OCI-LY3 (cell line): ENCODE measurements at regions not wholly inside any gene's neighbourhood (a gene's known extent, or its start where the extent isn't known, plus 50 kb on each side); places are given as distances from the start of the nearest gene placed in this dataset.

Experiments used
- H2AFZ ChIP-seq: fragments of 200-600, 300-600 bp; shearing (Covaris generic); 2 replicates; pipeline ENCODE4 v1.6.0; 2014; ENCODE audit warnings: antibody characterized with exemption, low read depth, low read length
- H3K27ac ChIP-seq: fragments of 200-600, 300-600 bp; sonication (generic); 2 replicates; pipeline ENCODE4 v1.5.1; 2014; ENCODE audit warnings: mild to moderate bottlenecking, low read length, moderate library complexity, mixed read lengths
- H3K27me3 ChIP-seq: fragments of 200-600, 300-600 bp; sonication (generic); 2 replicates; pipeline ENCODE4 v1.6.1; 2014; ENCODE audit warnings: low read depth, low read length, mixed read lengths
- H3K36me3 ChIP-seq: fragments of 200-600, 300-600 bp; sonication (generic); replicated peaks from 2 replicates; pipeline ENCODE3; 2014; ENCODE audit warnings: low read depth, low read length, mixed read lengths
- H3K4me1 ChIP-seq: fragments of 300-600, 200-600 bp; sonication (generic); 2 replicates; pipeline ENCODE4 v1.6.1; 2014; ENCODE audit warnings: low read length, mixed read lengths
- H3K4me2 ChIP-seq: fragments of 200-600, 300-600 bp; sonication (generic); 2 replicates; pipeline ENCODE4 v1.6.1; 2014; ENCODE audit warnings: low read length, mixed read lengths
- H3K4me3 ChIP-seq: fragments of 300-600, 200-600 bp; sonication (generic); 2 replicates; pipeline ENCODE4 v1.5.1; 2014; ENCODE audit warnings: antibody characterized with exemption, mild to moderate bottlenecking, low read length, moderate library complexity
- H3K79me2 ChIP-seq: fragments of 300-600, 200-600 bp; shearing (Covaris generic); 2 replicates; pipeline ENCODE4 v1.6.1; 2014; ENCODE audit warnings: mild to moderate bottlenecking, low read length, mixed read lengths
- H3K9ac ChIP-seq: fragments of 300-600, 200-600 bp; shearing (Covaris generic); 2 replicates; pipeline ENCODE4 v1.6.0; 2014; ENCODE audit warnings: mild to moderate bottlenecking, low read length, moderate library complexity
- H3K9me3 ChIP-seq: fragments of 200-600, 300-600 bp; shearing (Covaris generic); 2 replicates; pipeline ENCODE4 v1.6.1; 2014; ENCODE audit warnings: low read length, mixed read lengths; ENCODE audit not compliant: insufficient read depth
- H4K20me1 ChIP-seq: fragments of 200-600, 300-600 bp; sonication (generic); 2 replicates; pipeline ENCODE4 v1.6.1; 2016; ENCODE audit warnings: low read length, mixed read lengths; ENCODE audit not compliant: insufficient read depth
- EZH2phosphoT487 ChIP-seq: fragments of 200-600 bp; shearing (Covaris generic); IDR thresholded peaks from 2 replicates; pipeline ENCODE4 v1.6.1; 2018; ENCODE audit warnings: antibody characterized with exemption, mixed run types, low read depth
- TF ChIP-seq, protein P1 (sequence below): fragments of 200-600, 300-600 bp; sonication (generic); IDR thresholded peaks from 2 replicates; pipeline ENCODE4 v1.5.1; 2014; ENCODE audit warnings: antibody characterized with exemption, low read length, low read depth

DNA sequence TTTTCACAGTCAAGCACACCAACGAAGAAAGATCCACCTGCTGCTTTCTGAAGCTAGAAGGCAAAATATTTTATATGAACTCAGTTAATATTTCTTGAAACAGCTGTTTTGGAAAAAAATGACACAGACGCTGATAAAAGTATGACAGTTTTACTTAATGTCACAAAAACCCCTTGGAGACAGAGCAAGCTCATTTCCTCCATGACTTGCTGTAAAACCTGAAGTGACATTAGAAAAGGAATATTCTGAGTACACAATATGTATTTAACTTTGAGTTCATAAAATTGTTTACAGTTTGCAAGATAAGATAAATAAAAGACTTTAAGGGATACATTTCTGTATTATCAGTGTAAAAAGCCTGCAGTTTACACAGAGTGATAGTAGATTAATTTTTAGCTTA lies 105.4 kb downstream of the DSEL start:
- H3K4me2 ChIP-seq: no peak overlapping the region
- H3K79me2 ChIP-seq: no peaks in the 10 kb centered on the region
- no peak overlapping the region for H3K9ac ChIP-seq
- H4K20me1 ChIP-seq: no peaks in the 10 kb centered on the region
- H3K36me3 ChIP-seq: no peaks in the 10 kb centered on the region
- H3K4me3 ChIP-seq: no peak overlapping the region
- H3K9me3 ChIP-seq: no peaks in the 10 kb centered on the region
- H3K4me1 ChIP-seq: no peaks in the 10 kb centered on the region
- H2AFZ ChIP-seq: 0 out of 2 replicates have a peak overlapping the region, but pooled peaks have one; percentile 3
- H3K27ac ChIP-seq: no peak overlapping the region
- TF ChIP-seq EZH2phosphoT487: no peak
- TF ChIP-seq, protein P1, sequence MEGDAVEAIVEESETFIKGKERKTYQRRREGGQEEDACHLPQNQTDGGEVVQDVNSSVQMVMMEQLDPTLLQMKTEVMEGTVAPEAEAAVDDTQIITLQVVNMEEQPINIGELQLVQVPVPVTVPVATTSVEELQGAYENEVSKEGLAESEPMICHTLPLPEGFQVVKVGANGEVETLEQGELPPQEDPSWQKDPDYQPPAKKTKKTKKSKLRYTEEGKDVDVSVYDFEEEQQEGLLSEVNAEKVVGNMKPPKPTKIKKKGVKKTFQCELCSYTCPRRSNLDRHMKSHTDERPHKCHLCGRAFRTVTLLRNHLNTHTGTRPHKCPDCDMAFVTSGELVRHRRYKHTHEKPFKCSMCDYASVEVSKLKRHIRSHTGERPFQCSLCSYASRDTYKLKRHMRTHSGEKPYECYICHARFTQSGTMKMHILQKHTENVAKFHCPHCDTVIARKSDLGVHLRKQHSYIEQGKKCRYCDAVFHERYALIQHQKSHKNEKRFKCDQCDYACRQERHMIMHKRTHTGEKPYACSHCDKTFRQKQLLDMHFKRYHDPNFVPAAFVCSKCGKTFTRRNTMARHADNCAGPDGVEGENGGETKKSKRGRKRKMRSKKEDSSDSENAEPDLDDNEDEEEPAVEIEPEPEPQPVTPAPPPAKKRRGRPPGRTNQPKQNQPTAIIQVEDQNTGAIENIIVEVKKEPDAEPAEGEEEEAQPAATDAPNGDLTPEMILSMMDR: no peak
- no peaks in the 10 kb centered on the region for H3K27me3 ChIP-seq

DNA sequence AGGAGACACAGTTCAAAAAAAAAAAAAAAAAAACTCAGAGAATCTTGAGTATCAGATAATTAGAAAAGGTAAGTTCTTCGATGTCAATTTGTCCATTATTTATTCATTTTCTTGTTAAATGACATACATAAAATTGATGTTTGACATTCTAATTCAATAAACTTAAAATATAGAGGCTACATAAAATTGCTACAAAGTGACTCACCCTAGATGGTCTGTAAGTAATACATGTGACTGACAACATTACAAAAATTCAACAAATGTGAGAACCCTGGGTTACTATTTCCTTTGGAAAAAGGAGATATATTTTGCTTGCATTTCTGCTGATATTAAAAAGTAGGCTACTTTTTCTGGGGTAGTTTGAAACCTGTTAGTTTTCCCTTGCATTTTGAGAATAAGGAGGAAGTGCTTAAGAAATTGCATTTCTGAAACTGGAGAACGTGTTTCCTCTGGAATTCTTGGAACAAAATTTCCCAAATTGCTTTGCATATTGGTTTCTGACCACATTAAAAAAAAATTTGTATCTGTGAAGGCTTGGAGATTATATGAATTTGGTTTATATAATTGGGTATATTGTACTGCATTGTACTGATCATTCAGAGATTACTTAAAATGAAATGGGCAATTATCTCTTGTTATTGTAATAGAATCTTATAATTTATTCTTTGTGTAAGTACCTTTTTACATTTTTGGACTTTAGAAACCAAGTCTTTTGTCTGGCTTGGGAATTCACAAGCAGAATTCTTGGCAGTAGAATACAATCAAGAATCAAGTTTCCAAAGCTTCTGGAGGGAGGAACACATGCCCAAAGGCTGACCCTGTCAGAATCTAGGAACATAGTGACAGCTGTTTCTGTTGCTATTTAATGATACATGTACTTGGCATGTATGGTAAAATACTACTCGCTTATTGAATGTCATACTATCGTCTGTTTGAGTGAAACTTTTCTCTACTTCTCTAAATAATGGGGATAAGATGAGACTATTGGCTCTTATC lies 106.1 kb downstream of the DSEL start:
- no peaks in the 10 kb centered on the region for H3K36me3 ChIP-seq
- 0 out of 2 replicates have a peak overlapping the region, but pooled peaks have one; percentile 3 for H2AFZ ChIP-seq
- no peaks in the 10 kb centered on the region for H3K4me1 ChIP-seq
- no peak for TF ChIP-seq EZH2phosphoT487
- TF ChIP-seq, protein P1: no peak
- no peaks in the 10 kb centered on the region for H3K79me2 ChIP-seq
- H3K27me3 ChIP-seq: no peaks in the 10 kb centered on the region
- no peaks in the 10 kb centered on the region for H3K9me3 ChIP-seq
- no peak overlapping the region for H3K4me3 ChIP-seq
- H4K20me1 ChIP-seq: no peaks in the 10 kb centered on the region
- H3K4me2 ChIP-seq: no peak overlapping the region
- H3K9ac ChIP-seq: no peak overlapping the region
- no peak overlapping the region for H3K27ac ChIP-seq

DNA sequence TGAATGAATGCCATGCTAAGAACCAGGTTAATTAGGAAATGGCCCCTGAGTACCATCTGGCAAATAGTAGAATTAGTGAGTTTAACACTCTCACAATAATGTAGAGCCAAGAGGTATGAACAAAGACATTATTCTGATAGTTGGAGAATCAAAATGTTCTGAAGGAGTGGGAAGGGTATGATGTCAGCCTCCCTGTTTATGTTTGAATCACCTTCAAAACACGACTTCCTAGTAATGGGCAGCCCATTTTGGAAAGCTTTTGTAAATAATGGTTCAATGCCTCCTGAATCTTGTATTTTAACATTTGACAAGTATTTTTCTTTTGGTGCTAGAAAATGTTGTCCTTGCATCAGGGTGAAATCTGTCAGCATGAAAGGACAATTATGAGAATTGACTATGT lies 108.3 kb downstream of the DSEL start:
- TF ChIP-seq, protein P1: no peak
- TF ChIP-seq EZH2phosphoT487: no peak
- peaks cover 2% of the 10 kb centered on the region; the same call in 1 of the 2 replicates for H3K4me1 ChIP-seq

DNA sequence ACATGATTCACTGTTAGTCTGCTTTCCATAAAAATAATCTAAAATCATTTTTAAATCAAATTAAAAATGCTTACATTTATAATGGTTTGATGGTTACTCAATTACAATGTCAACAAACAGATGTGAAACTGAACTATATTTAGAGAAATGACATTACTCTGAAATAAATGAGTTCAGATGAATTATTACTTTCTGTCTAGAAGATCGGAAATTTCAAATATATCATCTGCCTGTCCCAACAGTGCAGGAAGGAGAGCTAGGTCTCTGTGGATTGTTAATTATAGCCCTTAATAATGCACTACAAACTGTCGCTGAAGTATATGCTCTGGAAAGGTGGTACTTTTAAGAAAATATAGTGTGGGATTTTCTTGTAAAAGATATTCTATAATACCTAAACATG lies 109.8 kb downstream of the DSEL start:
- no peaks in the 10 kb centered on the region for H3K27me3 ChIP-seq
- peaks cover 2% of the 10 kb centered on the region; the same call in 1 of the 2 replicates for H3K4me1 ChIP-seq
- no peak overlapping the region for H3K27ac ChIP-seq
- H4K20me1 ChIP-seq: no peaks in the 10 kb centered on the region
- H3K36me3 ChIP-seq: no peaks in the 10 kb centered on the region
- H2AFZ ChIP-seq: no peak overlapping the region
- no peak for TF ChIP-seq EZH2phosphoT487
- TF ChIP-seq, protein P1: no peak
- H3K79me2 ChIP-seq: no peaks in the 10 kb centered on the region
- no peaks in the 10 kb centered on the region for H3K9me3 ChIP-seq
- H3K9ac ChIP-seq: no peak overlapping the region
- no peak overlapping the region for H3K4me2 ChIP-seq
- no peak overlapping the region for H3K4me3 ChIP-seq

More for the DNA sequence above, 108.3 kb downstream of the DSEL start:
- Histone ChIP-seq H2AFZ (no peak overlapping the region), H3K4me3 (no peak overlapping the region), H3K79me2 (no peaks in the 10 kb centered on the region), H3K9ac (no peak overlapping the region), H3K9me3 (no peaks in the 10 kb centered on the region), H3K27ac (no peak overlapping the region), H3K36me3 (no peaks in the 10 kb centered on the region), H3K4me2 (no peak overlapping the region), H3K27me3 (no peaks in the 10 kb centered on the region), H4K20me1 (no peaks in the 10 kb centered on the region)
